Ishikawa (cell line): ENCODE measurements at regions not wholly inside any gene's neighbourhood (a gene's known extent, or its start where the extent isn't known, plus 50 kb on each side); places are given as distances from the start of the nearest gene placed in this dataset.

Source experiments
- CEBPB ChIP-seq: IDR thresholded peaks from 2 replicates; pipeline ENCODE4 v1.6.1; 2012
- CREB1 ChIP-seq: IDR thresholded peaks from 2 replicates; pipeline ENCODE4 v1.6.1; 2012; ENCODE audit warnings: low read depth
- EGR1 ChIP-seq: IDR thresholded peaks from 2 replicates; pipeline ENCODE4 v1.6.1; 2012
- EP300 ChIP-seq: IDR thresholded peaks from 2 replicates; pipeline ENCODE4 v1.6.1; 2012; ENCODE audit warnings: borderline replicate concordance
- FOXM1 ChIP-seq: IDR thresholded peaks from 2 replicates; pipeline ENCODE4 v1.6.1; 2012; ENCODE audit warnings: low read depth, borderline replicate concordance
- NFIC ChIP-seq: IDR thresholded peaks from 2 replicates; pipeline ENCODE4 v1.6.1; 2012
- RAD21 ChIP-seq: IDR thresholded peaks from 2 replicates; pipeline ENCODE4 v1.6.1; 2012; ENCODE audit warnings: low read depth
- TAF1 ChIP-seq: IDR thresholded peaks from 2 replicates; pipeline ENCODE4 v1.6.1; 2012; ENCODE audit warnings: low read depth, mild to moderate bottlenecking
- TCF12 ChIP-seq: IDR thresholded peaks from 2 replicates; pipeline ENCODE4 v1.6.1; 2012; ENCODE audit warnings: low read depth
- TEAD4 ChIP-seq: IDR thresholded peaks from 2 replicates; pipeline ENCODE4 v1.6.1; 2012
- YY1 ChIP-seq: IDR thresholded peaks from 2 replicates; pipeline ENCODE4 v1.6.1; 2012; ENCODE audit warnings: low read depth
- ZBTB7A ChIP-seq: IDR thresholded peaks from 2 replicates; pipeline ENCODE4 v1.6.1; 2012; ENCODE audit warnings: low read depth
- TF ChIP-seq, protein P1 (sequence below): IDR thresholded peaks from 2 replicates; pipeline ENCODE4 v1.6.1; 2012
- TF ChIP-seq, protein P2 (sequence below): IDR thresholded peaks from 2 replicates; pipeline ENCODE4 v1.6.1; 2012
- TF ChIP-seq, protein P3 (sequence below): IDR thresholded peaks from 2 replicates; pipeline ENCODE4 v1.6.1; 2012; ENCODE audit warnings: low read depth, mild to moderate bottlenecking

DNA sequence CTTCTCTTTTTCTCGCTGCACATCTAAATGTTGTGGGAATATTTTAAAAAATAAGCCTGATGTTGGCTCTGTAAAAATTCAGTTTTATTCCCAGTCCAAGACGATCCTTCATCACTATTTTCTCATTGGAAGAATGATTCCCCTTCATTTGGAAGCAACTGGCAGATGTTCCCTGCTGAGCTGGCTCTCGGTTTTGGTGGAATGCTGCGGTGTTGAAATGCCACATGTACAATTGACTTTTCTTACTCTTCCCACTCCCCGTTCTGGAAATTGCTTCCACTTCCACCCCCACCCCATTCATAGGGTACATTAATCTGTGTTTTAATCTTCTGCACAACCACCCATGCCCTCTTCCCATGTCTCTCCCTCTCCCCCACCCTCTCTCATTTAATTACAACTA is 496.3 kb upstream of the MAP3K7 start:
- TF ChIP-seq CREB1 (no peak), EGR1 (no peak), CEBPB (no peak), RAD21 (no peak), FOXM1 (no peak), ZBTB7A (no peak), NFIC (no peak), TAF1 (no peak), EP300 (no peak), TEAD4 (no peak), TCF12 (no peak), YY1 (no peak)
- TF ChIP-seq, protein P1, sequence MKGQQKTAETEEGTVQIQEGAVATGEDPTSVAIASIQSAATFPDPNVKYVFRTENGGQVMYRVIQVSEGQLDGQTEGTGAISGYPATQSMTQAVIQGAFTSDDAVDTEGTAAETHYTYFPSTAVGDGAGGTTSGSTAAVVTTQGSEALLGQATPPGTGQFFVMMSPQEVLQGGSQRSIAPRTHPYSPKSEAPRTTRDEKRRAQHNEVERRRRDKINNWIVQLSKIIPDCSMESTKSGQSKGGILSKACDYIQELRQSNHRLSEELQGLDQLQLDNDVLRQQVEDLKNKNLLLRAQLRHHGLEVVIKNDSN, result no peak
- TF ChIP-seq, protein P2, sequence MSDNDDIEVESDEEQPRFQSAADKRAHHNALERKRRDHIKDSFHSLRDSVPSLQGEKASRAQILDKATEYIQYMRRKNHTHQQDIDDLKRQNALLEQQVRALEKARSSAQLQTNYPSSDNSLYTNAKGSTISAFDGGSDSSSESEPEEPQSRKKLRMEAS, result no peak
- TF ChIP-seq, protein P3, sequence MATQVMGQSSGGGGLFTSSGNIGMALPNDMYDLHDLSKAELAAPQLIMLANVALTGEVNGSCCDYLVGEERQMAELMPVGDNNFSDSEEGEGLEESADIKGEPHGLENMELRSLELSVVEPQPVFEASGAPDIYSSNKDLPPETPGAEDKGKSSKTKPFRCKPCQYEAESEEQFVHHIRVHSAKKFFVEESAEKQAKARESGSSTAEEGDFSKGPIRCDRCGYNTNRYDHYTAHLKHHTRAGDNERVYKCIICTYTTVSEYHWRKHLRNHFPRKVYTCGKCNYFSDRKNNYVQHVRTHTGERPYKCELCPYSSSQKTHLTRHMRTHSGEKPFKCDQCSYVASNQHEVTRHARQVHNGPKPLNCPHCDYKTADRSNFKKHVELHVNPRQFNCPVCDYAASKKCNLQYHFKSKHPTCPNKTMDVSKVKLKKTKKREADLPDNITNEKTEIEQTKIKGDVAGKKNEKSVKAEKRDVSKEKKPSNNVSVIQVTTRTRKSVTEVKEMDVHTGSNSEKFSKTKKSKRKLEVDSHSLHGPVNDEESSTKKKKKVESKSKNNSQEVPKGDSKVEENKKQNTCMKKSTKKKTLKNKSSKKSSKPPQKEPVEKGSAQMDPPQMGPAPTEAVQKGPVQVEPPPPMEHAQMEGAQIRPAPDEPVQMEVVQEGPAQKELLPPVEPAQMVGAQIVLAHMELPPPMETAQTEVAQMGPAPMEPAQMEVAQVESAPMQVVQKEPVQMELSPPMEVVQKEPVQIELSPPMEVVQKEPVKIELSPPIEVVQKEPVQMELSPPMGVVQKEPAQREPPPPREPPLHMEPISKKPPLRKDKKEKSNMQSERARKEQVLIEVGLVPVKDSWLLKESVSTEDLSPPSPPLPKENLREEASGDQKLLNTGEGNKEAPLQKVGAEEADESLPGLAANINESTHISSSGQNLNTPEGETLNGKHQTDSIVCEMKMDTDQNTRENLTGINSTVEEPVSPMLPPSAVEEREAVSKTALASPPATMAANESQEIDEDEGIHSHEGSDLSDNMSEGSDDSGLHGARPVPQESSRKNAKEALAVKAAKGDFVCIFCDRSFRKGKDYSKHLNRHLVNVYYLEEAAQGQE, result no peak

DNA sequence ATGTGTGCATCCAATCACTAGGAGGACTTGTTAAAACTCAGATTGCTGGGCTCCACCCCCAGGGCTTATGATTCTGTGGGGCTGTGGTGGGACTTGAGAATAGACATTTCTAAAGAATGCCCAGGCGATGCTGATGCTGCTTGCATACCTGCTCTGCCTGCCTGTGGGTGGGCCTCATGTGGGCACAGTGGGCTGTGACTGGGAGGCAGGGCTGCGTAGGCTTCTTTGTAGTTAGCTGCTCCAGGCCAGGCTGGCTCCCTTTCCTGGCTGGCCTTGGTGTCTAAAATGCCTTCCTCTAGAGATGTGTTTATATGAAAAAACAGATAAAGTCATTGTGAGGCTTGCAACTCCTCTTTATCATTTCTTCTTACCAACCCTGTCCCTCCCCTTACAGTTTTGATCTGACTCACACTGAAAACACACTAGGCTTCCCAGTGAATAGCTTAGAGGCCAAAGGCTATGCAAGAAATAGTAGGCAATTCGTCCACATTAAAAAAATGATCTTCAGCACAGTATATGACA is 495.5 kb upstream of the MAP3K7 start:
- TF ChIP-seq TAF1, result no peak
- TF ChIP-seq ZBTB7A, result no peak
- no peak for TF ChIP-seq EP300
- TF ChIP-seq, protein P2, result no peak
- no peak for TF ChIP-seq YY1
- TF ChIP-seq RAD21, result no peak
- no peak for TF ChIP-seq FOXM1
- TF ChIP-seq NFIC, result no peak
- TF ChIP-seq EGR1, result no peak
- no peak for TF ChIP-seq CEBPB
- TF ChIP-seq, protein P3, result no peak
- TF ChIP-seq TEAD4, result no peak

DNA sequence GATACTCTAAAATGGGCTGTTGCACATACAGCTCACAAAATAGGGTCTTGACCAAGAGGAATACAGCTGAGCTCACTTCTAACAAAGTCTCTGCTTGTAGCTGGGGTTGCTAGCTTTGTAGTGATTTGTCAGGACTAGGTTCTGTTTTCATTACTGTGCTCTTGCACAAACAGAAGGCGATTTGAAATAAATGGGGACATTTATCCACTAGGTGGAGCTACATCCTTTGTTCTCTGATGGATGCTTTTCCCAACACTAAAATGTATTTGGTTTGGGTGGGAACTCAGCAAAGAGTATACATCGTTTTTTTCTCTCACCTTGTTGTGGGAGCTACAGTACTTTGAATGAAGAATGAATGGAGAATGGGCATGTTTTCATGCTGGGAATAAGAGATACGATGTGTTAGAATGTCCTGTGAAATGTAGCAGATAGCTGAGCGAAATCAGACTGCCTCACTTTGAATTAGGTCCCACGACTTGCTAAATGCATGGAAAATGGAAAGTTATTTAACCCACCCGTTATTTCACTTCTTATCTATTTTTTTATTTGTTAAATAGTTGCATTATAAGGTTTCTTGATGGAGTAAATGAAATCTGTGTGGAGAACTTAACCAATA is 494.7 kb upstream of the MAP3K7 start:
- no peak for TF ChIP-seq TCF12
- TF ChIP-seq TEAD4, result no peak
- no peak for TF ChIP-seq YY1
- no peak for TF ChIP-seq TAF1
- TF ChIP-seq EGR1, result no peak
- TF ChIP-seq RAD21, result peak; percentile 77

DNA sequence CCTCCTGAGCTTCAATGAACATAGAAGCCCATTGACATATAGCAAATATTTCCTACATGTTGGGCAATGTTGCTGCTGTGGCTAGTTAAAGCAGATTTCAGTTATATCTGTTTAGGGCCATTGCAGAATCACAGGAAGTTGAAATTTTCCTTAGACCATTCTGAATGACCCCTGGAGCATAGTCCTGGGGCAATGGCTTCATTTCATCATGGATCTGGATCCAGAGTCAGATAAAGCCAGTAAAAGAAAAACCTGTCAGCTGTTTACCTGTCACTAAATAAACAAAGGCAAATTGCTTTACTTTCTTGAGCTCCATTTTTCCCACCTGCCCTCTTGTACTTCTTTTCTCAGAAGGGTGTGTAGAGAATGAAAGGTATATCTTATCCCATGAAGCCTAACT is 494.0 kb upstream of the MAP3K7 start:
- TF ChIP-seq EP300 (no peak), EGR1 (no peak), TEAD4 (no peak), FOXM1 (no peak)

DNA sequence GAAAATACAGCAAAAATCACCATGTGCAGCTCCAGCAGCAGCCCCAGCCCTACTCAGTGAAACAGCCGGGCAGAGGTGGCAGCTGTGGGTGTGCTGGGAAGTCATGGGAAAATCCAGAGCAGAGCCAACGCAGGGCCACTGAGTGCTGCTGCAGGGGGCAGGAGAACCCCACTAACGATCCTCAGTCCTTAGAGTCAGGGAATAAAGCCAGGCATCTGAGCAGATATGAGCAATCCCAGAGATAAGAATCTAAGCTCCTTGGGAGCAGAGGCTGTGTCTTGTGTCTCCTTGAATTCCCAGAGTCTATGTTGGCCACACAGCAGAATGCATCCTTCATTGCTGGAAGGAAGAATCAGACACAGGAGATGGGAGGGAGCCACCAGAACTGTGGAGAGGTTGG is 493.1 kb upstream of the MAP3K7 start:
- TF ChIP-seq, protein P1, result no peak
- TF ChIP-seq NFIC, result no peak
- no peak for TF ChIP-seq YY1
- TF ChIP-seq EGR1, result no peak
- TF ChIP-seq, protein P2, result no peak
- no peak for TF ChIP-seq ZBTB7A
- TF ChIP-seq CEBPB, result no peak
- no peak for TF ChIP-seq FOXM1
- TF ChIP-seq TEAD4, result no peak
- TF ChIP-seq TAF1, result no peak
